ENCODE measurements at regions not wholly inside any gene's neighbourhood (a gene's known extent, or its start where the extent isn't known, plus 50 kb on each side); places are given as distances from the start of the nearest gene placed in this dataset.

- TF ChIP-seq CTCF (IDR thresholded peaks at IDR 0.05) (no peak), POLR2A (IDR thresholded peaks at IDR 0.05) (no peak), POLR2AphosphoS5 (IDR thresholded peaks at IDR 0.05) (no peak)
These were observed 411.0 kb upstream of the DYNLRB2 start for GRCh38 chr16:80129791-80130190.
